GM21360 (cell line): ENCODE measurements at regions not wholly inside any gene's neighbourhood (a gene's known extent, or its start where the extent isn't known, plus 50 kb on each side); places are given as distances from the start of the nearest gene placed in this dataset.

Experiments used
- ATAC-seq: cut with Tn5 transposase; IDR thresholded peaks from one replicate; pipeline ENCODE4 v1.9.1; 2021; ENCODE audit warnings: mild to moderate bottlenecking, moderate library complexity; ENCODE audit not compliant: unreplicated experiment

GRCh38 chr4:10949039-10949733 lies 264.6 kb upstream of the CLNK start:
- peak; percentile 63 for ATAC-seq

- ATAC-seq, result no peak
Measured at GRCh38 chr4:10947898-10948297, 263.3 kb upstream of the CLNK start.

GRCh38 chr4:10944321-10944720 lies 259.8 kb upstream of the CLNK start:
- ATAC-seq, result no peak

GRCh38 chr4:10942156-10942555 lies 257.6 kb upstream of the CLNK start:
- no peak for ATAC-seq

GRCh38 chr4:10929818-10930217 lies 245.2 kb upstream of the CLNK start:
- ATAC-seq, result no peak

GRCh38 chr4:10925996-10926395 lies 241.4 kb upstream of the CLNK start:
- ATAC-seq, result no peak

GRCh38 chr4:10924274-10924673 lies 239.7 kb upstream of the CLNK start:
- no peak for ATAC-seq

- no peak for ATAC-seq
Measured at GRCh38 chr4:10917566-10917965, 233.0 kb upstream of the CLNK start.

- no peak for ATAC-seq
Measured at GRCh38 chr4:10898072-10898471, 213.5 kb upstream of the CLNK start.

GRCh38 chr4:10897076-10897475 lies 212.5 kb upstream of the CLNK start:
- no peak for ATAC-seq

GRCh38 chr4:10893395-10893794 lies 208.8 kb upstream of the CLNK start:
- ATAC-seq, result no peak

- no peak for ATAC-seq
Measured at GRCh38 chr4:10891866-10892265, 207.3 kb upstream of the CLNK start.

- no peak for ATAC-seq
Measured at GRCh38 chr4:10889819-10890218, 205.3 kb upstream of the CLNK start.

- ATAC-seq, result no peak
Measured at GRCh38 chr4:10879411-10880110, 195.0 kb upstream of the CLNK start.

GRCh38 chr4:10878861-10879260 lies 194.3 kb upstream of the CLNK start:
- no peak for ATAC-seq

- no peak for ATAC-seq
Measured at GRCh38 chr4:10877076-10877475, 192.5 kb upstream of the CLNK start.

GRCh38 chr4:10875144-10875799 lies 190.7 kb upstream of the CLNK start:
- no peak for ATAC-seq

GRCh38 chr4:10873809-10874208 lies 189.2 kb upstream of the CLNK start:
- no peak for ATAC-seq

- ATAC-seq, result no peak
Measured at GRCh38 chr4:10872833-10873517, 188.4 kb upstream of the CLNK start.

GRCh38 chr4:10866666-10867065 lies 182.1 kb upstream of the CLNK start:
- ATAC-seq, result no peak

- no peak for ATAC-seq
Measured at GRCh38 chr4:10861036-10861435, 176.5 kb upstream of the CLNK start.
